Stimulated activated CD8-positive, alpha-beta memory T cell treated with anti-CD3 and anti-CD28 coated beads, Interleukin-7, amount 100 ng/mL, for 4 hours (primary cell): ENCODE measurements at regions not wholly inside any gene's neighbourhood (a gene's known extent, or its start where the extent isn't known, plus 50 kb on each side); places are given as distances from the start of the nearest gene placed in this dataset.
"Not testable (repeated sequence)": the region's sequence is repeated elsewhere in the genome, so short reads cannot be mapped to it uniquely, and the experiment has no call there.

ENCODE experiments used
- DNase-seq, 2 donors: peaks; one replicate each; pipeline ENCODE4 v3.0.0-alpha.2; 2020; ENCODE audit warnings: low read depth in 2 of 2

DNA sequence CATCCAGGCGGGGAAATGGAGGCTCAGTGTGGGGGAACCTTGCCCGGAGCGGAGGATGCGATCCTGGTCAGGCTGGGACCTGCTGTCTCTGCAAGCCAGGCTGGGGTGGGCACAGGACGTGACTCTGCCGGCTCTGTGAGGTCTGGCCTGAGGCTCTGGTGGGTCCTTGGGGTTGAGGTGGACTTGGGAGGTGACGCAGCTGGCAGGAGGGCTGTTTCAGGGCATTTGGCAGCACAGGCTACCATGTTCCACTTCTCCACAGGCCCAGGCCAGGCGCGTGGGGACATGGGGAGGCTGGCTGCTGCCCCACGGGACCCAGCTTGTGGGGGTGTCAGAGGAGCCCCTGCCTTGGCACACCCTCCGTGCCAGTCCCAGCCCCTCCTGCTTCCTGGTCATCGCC is 1199.7 kb downstream of the BRD1 start:
- DNase-seq, result no peak

DNA sequence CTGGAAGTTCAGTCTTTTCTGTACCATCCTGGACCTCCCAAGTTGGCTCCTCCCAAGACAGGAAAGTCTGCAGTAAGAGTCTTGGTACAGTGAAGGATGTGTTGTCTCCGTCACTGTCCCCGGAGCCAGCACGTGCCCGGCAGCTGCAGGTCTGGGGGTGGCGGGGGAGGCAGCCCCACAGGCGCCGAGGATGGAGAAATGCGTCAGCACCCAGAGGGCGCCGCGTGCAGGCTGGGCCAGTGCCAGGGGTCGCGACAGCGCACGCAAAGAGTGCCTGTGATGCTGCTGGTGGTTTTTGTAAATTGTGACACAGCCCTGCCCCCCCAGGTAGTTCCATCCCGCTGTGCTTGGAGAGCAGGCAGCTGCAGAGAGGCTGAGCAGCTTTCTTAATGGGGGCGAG is 1200.5 kb downstream of the BRD1 start:
- DNase-seq, result no peak

DNA sequence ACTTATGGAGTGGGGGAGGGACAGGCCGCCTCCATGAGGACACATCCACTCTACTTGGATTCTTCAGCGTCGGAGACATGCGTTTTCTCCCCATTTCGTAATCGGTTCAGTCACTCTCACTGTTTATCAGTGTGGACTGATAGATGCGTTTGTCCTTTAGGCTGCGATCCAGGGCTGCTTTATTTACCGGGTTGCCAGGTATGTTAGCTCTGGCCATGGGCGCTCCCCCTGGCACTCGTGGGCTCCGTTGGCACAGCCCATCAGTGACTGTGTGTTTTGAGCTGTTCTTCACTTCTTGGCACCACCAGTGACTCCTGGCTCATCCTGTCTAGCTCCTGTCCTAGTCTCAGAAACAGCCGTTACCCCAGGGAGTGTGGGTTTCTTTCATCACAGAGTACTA is 1203.3 kb downstream of the BRD1 start:
- DNase-seq, result no peak

DNA sequence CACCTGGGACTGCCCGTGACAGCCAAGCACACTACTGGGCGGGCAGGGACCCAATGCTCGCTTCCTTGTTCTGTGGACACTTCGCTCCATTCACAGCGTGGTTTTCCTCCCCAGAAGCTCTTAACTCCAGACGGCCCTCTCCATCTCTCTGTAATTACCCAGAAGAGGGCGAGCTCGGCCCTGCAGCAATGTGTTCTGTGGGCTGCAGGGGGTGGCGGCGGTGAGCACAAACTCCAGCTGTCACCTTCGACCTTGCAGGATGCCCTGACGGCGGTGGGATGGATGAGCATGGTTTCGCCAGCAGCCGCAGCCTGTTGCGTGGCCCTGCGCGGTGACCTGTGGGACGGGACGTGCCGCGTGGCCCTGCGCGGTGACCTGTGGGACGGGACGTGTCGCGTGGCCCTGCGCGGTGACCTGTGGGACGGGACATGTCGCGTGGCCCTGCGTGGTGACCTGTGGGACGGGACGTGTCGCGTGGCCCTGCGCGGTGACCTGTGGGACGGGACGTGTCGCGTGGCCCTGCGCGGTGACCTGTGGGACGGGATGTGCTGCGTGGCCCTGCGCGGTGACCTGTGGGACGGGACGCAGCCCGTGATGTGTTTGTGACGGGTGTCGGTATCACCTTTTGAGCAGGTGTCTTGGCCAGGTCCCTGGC is 1204.7 kb downstream of the BRD1 start:
- DNase-seq, result no peak

- DNase-seq, result no peak
Observed at GRCh38 chr22:48621085-48621484, 1206.6 kb downstream of the BRD1 start.

- not testable (repeated sequence) for DNase-seq
Observed at GRCh38 chr22:48620460-48620859, 1207.2 kb downstream of the BRD1 start.

DNA sequence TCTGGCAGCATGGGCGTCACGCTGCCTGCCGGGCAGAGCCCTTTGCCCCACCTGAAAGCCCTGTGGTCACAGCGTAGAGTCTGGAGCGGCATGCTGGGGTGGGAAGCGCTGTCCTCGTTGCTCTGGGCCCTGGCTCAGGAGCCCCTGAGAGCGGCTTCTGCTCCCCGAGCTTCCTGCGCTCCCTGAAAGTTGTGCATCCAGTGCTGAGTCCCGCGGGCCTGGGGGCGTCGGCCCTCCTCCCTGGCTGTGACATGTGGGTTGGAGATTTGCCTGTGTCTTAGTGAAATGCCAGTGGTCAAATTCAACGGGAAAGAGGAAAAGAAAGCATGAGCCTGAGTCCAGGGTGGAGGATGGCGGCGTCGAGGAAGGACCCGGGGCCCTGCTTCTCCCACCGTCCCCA is 1208.0 kb downstream of the BRD1 start:
- DNase-seq, result no peak

- DNase-seq, result no peak
Observed at GRCh38 chr22:48618326-48618725, 1209.3 kb downstream of the BRD1 start.

- no peak for DNase-seq
Observed at GRCh38 chr22:48616656-48617055, 1211.0 kb downstream of the BRD1 start.

DNA sequence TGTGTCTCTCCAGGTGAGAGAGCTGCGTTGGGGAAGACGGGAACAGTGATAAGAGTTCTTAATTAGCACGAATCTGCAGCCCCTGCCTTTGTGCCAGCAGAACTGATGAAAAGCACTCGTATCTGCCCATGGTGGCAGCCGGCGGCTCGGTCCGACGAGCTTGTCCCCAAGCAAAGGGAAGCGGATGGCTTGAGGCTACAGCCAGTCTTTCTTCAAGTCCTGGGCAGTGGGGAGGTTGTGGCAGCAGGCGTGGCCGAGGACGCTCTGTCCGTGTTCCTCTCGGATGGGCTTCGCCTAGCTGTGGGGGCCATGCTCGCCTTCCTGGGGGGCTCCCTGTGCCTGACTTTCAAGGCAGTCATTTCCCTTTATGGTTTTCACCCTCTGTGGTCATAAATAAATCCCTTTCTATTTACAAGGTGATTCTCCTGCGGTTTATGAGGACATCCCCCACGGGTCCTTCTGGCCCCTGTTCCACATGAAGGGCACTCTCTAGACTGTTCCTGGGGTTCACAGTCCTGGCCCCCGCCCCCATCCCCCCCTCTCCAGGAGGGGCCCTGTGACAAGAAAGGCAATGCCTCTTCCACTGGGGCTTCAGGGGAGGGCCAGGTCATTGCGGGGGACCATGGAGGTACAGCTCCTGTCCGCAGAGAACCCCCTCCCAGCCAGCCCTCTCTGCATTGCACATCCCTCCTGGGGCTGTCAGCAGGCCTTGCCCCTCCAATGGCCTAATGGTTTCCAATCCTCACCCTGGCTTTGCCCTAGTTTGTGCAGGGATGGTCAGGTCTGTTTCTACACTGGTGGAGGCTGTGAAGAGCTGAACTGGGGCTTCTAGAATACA is 1212.3 kb downstream of the BRD1 start:
- no peak for DNase-seq

DNA sequence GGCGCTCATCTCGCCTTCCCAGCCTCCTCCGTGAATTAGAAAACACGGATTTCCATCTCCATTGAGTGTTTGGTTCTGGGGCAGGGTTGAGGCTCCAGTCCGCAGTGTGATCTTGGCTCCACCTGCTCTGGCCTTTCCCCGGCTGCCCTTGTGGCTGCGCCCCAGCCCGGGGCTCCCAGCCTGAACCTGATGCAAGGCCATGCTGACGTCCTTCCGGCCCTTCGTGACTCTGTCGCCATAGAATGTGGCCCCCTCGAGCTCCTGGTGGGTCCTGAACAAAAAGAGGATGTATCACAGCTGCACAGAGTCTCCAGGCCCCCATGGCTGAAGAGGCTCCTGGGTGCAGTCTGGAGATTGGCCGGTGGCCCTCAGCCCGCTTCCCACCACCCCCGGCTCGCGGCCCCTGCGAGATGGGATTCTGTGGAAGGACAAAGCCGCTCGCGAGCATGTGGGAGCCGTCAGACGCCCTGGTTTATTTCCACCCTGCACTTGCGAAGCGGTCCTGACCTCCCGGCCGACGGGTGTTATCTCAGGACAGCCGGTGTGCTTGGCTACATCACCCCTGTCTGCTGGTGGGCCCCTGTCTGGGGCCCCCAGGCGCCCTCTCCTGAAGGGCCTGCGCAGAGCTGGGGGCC is 1214.0 kb downstream of the BRD1 start:
- DNase-seq, result no peak

- DNase-seq, result no peak
Observed at GRCh38 chr22:48612077-48612995, 1215.3 kb downstream of the BRD1 start.

DNA sequence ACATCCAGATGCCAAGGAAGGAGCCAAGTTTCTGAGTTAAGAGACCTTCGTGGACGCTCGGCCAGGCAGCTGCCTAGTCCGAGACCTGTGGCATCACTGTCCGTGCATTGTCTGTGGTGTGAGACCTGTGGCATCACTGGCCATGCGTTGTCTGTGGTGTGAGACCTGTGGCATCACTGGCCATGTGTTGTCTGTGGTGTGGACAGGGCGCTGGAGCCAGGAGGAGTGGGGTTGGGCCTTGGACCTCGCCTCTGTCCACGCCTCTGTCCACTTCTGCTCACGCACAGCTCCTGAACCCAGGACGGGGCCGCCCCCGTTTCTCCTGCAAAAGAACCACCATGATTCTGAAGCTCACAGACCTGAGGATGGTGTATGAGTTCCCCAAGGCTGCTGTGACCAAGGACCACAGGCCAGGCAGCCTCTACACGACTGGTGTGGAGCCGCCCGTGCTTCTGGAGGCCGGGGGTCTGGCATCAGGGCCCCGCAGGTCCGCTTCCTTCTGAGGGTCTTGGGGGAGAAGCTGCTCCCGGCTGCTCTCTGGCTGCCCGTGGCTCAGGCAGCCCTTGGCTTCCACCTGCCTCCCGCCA is 1218.3 kb downstream of the BRD1 start:
- DNase-seq, result no peak

DNA sequence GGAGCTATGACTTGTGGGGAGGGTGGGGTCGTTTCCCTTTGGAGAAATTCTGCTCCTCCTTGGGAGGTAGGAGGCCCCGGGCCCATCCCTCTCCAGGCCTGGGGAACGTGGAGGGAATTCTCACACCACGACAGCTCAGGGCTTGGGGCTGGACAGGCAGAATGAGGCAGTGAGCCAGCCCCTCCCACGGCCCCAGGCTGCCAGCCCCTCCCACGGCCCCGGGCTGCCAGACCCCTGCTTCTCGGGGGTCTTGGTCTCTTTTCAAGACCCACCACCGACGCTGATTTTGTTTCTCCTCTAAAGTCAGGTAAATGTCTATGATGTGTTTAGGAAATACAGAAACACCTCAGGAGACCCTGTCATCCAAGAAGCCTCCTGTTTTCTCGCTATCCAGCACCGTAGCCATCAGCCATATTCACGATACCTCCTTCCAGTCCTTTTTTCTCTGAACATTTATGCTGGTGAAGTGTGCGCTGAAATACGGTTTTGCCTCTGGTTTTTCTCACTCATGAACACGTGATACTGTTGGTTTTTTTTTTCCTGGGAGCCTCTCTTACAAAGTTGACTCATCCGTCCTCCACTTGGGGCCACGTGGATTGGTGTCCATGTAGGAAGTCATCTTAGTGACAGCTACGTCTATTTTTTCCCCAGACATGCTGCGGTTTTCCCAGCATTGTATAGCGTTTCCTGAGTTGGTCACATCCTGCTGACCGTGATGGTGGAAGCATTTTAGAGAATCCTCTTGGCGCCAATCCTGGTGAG is 1219.6 kb downstream of the BRD1 start:
- DNase-seq, result no peak

- DNase-seq, result no peak
Observed at GRCh38 chr22:48606684-48607307, 1220.9 kb downstream of the BRD1 start.

GRCh38 chr22:48605856-48606481 is 1221.7 kb downstream of the BRD1 start:
- DNase-seq, result no peak

GRCh38 chr22:48605125-48605524 is 1222.5 kb downstream of the BRD1 start:
- DNase-seq, result no peak

- no peak for DNase-seq
Observed at GRCh38 chr22:48603621-48604320, 1223.9 kb downstream of the BRD1 start.
